HG02759 (cell line): ENCODE measurements at regions not wholly inside any gene's neighbourhood (a gene's known extent, or its start where the extent isn't known, plus 50 kb on each side); places are given as distances from the start of the nearest gene placed in this dataset.

Experiments used
- ATAC-seq: cut with Tn5 transposase; IDR thresholded peaks from one replicate; pipeline ENCODE4 v1.9.1; 2021; ENCODE audit warnings: mild to moderate bottlenecking, moderate library complexity; ENCODE audit not compliant: unreplicated experiment

DNA sequence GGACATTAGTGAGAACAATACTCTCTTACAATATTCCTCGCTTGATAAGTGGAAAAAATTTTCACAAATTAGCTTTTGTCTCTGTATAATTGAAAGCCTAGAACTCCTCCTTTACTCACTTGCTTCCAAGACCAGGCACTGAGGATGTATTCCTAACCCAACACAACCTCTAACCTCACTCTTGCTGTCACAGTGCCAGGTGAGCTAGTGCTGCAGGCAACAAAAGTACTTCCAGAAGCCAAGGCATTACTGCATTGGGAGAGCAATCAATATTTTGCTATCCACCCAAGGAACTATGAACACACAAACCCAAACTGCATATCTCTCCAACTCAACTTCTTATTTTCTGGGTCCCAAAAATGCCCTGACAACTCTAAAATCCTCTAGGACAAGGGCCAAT, 1081.0 kb downstream of the VRK1 start:
- ATAC-seq = no peak

DNA sequence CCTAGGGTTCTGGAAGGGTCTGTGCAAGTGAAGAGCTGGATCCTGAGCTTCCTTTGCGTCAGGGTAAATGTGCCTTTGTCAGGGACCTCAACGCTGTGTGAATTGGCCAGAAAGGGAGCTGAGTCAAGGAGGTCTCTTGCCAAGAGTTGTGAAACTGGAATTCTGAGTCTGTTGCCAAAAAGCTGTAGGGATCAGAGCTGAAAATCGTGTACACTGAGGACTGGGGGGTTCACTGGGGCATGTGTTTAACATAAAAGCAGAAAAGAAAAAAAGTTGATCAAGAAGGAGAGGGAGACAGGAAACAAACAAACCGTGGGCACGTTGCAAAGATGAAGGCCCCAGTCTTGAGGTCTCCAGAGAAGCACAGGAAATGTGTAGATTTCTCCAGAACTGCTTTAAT, 1081.5 kb downstream of the VRK1 start:
- no peak for ATAC-seq

- no peak for ATAC-seq
Measured at GRCh38 chr14:97887690-97888089, 1090.5 kb downstream of the VRK1 start.

DNA sequence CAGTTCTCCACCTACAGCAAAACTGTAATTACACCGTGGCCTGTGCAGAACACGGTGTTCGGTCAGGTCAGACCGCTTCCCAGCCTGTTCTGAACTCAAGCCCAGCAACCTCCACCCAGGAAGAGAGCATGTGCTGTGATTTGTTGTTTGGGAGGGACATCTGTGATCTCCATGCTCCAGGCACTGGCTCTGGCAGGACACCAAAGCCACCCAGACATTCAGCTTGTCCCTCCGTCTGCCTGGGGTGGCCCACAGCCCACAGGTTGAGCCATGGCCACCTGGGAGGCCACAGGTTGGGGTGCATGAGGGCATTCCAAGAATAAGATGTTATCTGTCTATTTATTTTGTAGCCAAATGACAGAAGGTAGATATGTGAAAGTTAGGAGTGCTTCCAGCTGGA, 1091.1 kb downstream of the VRK1 start:
- ATAC-seq = no peak

- ATAC-seq = no peak
Measured at GRCh38 chr14:97891515-97891914, 1094.3 kb downstream of the VRK1 start.

DNA sequence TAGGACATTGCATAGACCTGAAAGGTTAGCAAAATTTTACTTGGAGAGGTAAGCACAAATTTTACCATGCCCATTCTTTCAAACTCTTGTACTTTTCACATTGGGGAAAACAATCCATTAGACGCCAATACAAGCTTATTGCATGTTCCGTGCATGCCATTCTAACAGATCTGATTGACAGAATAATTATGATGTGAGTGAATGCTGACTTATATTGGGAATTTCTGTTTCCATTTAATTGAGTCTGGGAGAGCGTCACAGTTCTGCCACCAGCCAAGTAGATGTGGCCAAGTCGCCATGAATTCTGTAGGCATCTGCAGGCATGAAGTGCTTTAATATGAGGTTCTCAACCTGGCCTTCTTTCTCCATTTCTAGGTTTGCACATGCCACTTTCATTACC, 1097.4 kb downstream of the VRK1 start:
- ATAC-seq = no peak

GRCh38 chr14:97900196-97900854, 1103.1 kb downstream of the VRK1 start:
- ATAC-seq = no peak

GRCh38 chr14:97902630-97903029, 1105.4 kb downstream of the VRK1 start:
- ATAC-seq = no peak

- no peak for ATAC-seq
Measured at GRCh38 chr14:97903821-97904220, 1106.6 kb downstream of the VRK1 start.

DNA sequence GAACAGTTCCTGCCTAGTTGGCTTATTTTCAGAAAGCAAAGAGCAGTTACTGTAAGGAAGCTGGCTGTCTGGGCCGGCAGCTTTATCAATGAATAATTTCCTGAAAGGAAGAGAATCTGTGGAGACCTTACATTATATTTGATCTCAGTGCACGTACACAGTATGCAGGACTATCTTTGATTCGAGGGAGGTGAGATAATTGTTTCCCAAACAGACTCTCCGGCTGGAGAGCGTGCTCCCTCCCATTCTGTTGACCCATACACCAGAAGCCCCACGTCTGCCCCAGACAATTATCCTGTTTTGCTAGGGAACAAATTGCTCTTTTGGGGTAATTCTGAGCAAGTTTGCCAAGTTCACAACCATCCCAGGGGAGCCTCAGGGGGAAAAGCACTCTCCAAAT, 1115.0 kb downstream of the VRK1 start:
- no peak for ATAC-seq

DNA sequence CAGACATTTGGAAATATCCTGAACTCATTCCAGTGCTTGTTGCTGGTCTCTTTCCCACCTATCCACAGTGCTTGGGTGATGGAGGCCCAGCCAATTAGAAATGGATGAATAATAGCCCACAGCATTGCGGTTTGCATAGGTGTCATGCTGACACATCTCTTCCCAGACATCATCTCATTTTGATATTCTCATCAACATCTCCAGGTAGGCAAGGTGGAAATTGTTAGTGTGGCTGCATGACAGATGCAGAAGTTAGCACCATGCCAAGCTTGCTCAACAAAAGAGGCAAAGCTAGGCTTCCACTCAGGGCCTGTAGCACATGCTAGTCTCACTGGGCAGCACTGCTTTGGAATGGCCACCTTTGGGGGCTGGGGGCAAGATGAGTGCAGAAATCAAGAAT, 1118.9 kb downstream of the VRK1 start:
- no peak for ATAC-seq

DNA sequence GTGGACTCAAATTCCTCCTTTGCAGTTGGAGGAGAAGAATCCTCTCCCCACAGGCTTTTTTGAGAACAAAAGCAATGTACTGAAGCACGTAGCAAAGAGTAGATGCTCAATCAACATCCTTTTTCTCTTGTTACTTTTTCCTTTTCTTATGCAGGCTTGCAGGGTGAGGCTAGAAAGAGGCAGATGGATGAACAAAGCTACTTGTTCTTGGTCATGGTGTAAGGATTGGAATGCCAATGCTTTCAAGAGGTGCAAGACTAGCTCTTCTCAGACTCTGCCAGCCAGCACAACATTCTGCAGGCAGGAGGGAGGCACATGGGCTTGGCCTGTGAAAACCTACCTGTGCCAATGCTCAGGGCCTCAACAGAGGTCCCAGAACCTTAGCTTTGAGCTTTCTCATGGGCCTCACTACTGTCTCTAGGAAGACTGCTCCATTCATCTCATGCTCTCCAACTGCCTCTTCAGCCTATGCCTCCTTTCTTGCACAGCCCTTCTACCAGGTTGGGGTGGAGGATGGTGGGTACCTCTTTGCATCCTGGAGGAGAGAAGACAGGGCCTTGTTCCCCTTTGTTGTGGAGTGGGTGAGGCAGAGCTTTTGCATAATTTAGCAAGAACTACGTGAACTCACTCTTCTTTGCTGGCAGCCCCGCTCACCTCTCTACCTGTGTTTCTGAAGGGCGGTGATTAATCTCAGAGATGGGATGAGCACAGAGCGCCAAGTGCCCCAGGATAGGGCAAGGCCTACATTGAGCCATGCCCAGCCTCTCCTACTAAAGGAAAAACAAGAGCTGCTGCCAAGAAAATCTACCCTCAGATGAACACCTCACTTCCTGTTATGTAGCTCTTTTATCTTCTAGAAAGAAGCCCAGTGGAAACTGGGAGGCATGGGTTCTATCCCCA, 1119.7 kb downstream of the VRK1 start:
- no peak for ATAC-seq

DNA sequence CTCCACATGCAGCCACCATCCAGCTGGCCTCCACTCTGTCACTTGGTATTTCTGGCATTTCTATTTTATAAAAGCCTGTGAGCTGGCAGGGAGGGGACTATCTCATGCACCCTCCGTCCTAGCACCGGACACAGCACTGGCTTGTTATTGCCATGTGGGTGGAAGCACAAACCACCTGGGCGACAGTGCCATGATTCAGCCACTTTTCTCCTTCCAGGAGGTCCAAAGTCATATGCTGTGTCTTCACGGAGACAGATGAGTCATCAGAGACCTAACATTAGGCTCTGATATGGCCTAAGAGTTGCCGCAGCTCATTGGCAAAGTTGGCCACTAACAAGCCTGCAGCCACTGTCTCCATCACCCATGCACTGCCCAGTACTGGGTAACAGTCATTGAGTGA, 1123.0 kb downstream of the VRK1 start:
- no peak for ATAC-seq

- no peak for ATAC-seq
Measured at GRCh38 chr14:97921296-97921695, 1124.1 kb downstream of the VRK1 start.

- no peak for ATAC-seq
Measured at GRCh38 chr14:97924922-97925613, 1127.9 kb downstream of the VRK1 start.

GRCh38 chr14:97930166-97930565, 1133.0 kb downstream of the VRK1 start:
- no peak for ATAC-seq

DNA sequence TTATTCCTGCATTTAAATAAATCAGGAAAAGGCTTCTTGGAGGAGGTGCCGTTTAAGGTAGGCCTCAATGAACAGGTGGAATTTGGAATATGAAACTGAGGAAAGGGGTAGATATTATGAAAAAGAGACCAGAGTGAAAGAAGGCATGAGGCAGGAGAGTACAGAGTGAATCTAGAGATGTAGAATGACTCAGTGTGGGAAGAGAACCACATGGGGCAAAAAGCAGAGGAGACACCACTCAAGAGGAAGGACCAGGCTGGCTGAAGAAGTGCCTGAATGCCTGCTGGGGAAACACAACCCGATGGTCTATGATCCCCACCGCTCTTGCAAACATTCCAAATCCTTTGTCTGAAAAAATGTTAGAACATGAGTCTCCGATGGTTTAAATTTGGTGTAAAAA, 1134.1 kb downstream of the VRK1 start:
- no peak for ATAC-seq

- ATAC-seq = no peak
Measured at GRCh38 chr14:97942921-97943320, 1145.7 kb downstream of the VRK1 start.

GRCh38 chr14:97943619-97944018, 1146.4 kb downstream of the VRK1 start:
- ATAC-seq = no peak

GRCh38 chr14:97944380-97944779, 1147.2 kb downstream of the VRK1 start:
- ATAC-seq = no peak

DNA sequence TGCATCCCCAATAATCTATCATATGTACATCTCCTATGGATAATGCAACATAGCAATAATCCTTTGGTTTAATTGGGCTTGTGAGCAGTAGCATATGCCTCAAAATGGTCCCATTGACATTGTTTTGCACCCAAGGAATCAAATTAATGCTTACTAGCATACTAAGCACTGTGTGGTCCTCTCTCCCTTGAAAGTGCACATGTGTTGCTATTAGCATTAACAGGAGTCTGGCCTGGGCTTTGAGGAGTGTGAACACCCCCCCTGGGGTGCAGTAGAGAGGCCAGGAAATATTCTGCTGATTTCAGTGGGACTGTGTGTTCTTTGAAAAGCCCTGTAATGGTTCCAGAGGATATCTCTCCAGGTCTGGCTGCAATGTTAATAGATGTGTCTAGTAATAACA, 1148.4 kb downstream of the VRK1 start:
- no peak for ATAC-seq

- no peak for ATAC-seq
Measured at GRCh38 chr14:97946240-97946639, 1149.1 kb downstream of the VRK1 start.
